K562 (cell line): ENCODE measurements at regions not wholly inside any gene's neighbourhood (a gene's known extent, or its start where the extent isn't known, plus 50 kb on each side); places are given as distances from the start of the nearest gene placed in this dataset. TPM values are rescaled to one million over a fixed set of nuclear protein-coding genes. Genes with fewer than 3 reads are reported as not detected.

Experiments used
- small RNA-seq: library from RNA; depleted of rRNA; stranded (forward); fragments of <200 nt; gene quantifications from one replicate; pipeline ENCODE3, GENCODE V24; 2014

Small RNAs in the stretch of these regions (small RNA-seq; reads per million reads assigned to genes)
- gene AC108706.1 (not detected), gene RNU6-1129P (not detected)
